HEK293 (cell line): ENCODE measurements at regions not wholly inside any gene's neighbourhood (a gene's known extent, or its start where the extent isn't known, plus 50 kb on each side); places are given as distances from the start of the nearest gene placed in this dataset.

Experiments
- CTCF ChIA-PET: fragments of 350-600 bp; formaldehyde crosslinking; extraction: SDS; loops from one replicate; lab custom pipeline; 2021; ENCODE audit warnings: antibody characterized with exemption; lab: Yijun Ruan, JAX
- POLR2A ChIA-PET: fragments of 300-600 bp; formaldehyde crosslinking; extraction: SDS; loops from one replicate; lab custom pipeline; 2020; ENCODE audit warnings: antibody characterized with exemption, inconsistent platforms; lab: Yijun Ruan, JAX
- H3K27ac ChIP-seq: fragments of 200-500 bp; sonication (Bioruptor generic); 2 replicates; pipeline ENCODE4 v1.5.1; 2014; ENCODE audit warnings: low read depth, low read length, control low read depth, inconsistent platforms; ENCODE audit errors: extremely low read depth
- H3K36me3 ChIP-seq, 2 experiments: fragments of 200-500 bp in 1 of 2; sonication (Bioruptor generic) in 1 of 2; 1 replicate in 1 of 2; 2 replicates in 1 of 2; pipeline ENCODE4 v1.5.1; 2014 to 2017; ENCODE audit warnings: inconsistent platforms in 2 of 2, low read length in 2 of 2; ENCODE audit not compliant: control insufficient read depth in 2 of 2, insufficient read depth in 1 of 2
- H3K4me1 ChIP-seq: fragments of 200-500 bp; sonication (Bioruptor generic); 2 replicates; pipeline ENCODE4 v1.5.1; 2014; ENCODE audit warnings: mild to moderate bottlenecking, low read length, inconsistent platforms; ENCODE audit not compliant: control insufficient read depth, insufficient read depth
- H3K4me3 ChIP-seq: 2 replicates; pipeline ENCODE4 v1.5.1; 2011; ENCODE audit warnings: low read depth, mild to moderate bottlenecking, control low read depth, low read length, moderate library complexity
- H3K9me3 ChIP-seq: fragments of 200-500 bp; sonication (Bioruptor generic); 2 replicates; pipeline ENCODE4 v1.5.1; 2014; ENCODE audit warnings: low read depth, low read length, inconsistent platforms; ENCODE audit not compliant: control insufficient read depth, insufficient read depth
- GLI4 ChIP-seq: fragments of 450-650 bp; formaldehyde crosslinking; IDR thresholded peaks from 2 replicates; pipeline ENCODE4 v1.5.1; 2016; ENCODE audit warnings: missing biosample characterization, missing genetic modification characterization
- KLF16 ChIP-seq: fragments of 450-650 bp; formaldehyde crosslinking; IDR thresholded peaks from 2 replicates; pipeline ENCODE4 v1.5.1; 2017; ENCODE audit warnings: missing biosample characterization, missing genetic modification characterization
- PRDM2 ChIP-seq: fragments of 450-650 bp; formaldehyde crosslinking; IDR thresholded peaks from 2 replicates; pipeline ENCODE4 v1.5.1; 2016; ENCODE audit warnings: missing biosample characterization, missing genetic modification characterization, borderline replicate concordance
- ZFP3 ChIP-seq: fragments of 450-650 bp; formaldehyde crosslinking; IDR thresholded peaks from 2 replicates; pipeline ENCODE4 v1.5.1; 2016; ENCODE audit warnings: low read depth, missing biosample characterization, missing genetic modification characterization
- ZNF133 ChIP-seq: fragments of 450-650 bp; formaldehyde crosslinking; IDR thresholded peaks from 2 replicates; pipeline ENCODE4 v1.5.1; 2016; ENCODE audit warnings: missing biosample characterization, missing genetic modification characterization
- ZNF169 ChIP-seq: fragments of 450-650 bp; formaldehyde crosslinking; IDR thresholded peaks from 2 replicates; pipeline ENCODE4 v1.5.1; 2016; ENCODE audit warnings: missing biosample characterization, missing genetic modification characterization
- ZNF24 ChIP-seq: fragments of 450-650 bp; formaldehyde crosslinking; IDR thresholded peaks from 2 replicates; pipeline ENCODE4 v1.5.1; 2016; ENCODE audit warnings: missing biosample characterization, missing genetic modification characterization
- ZNF280D ChIP-seq: fragments of 450-650 bp; formaldehyde crosslinking; IDR thresholded peaks from 2 replicates; pipeline ENCODE4 v1.5.1; 2016; ENCODE audit warnings: missing biosample characterization, missing genetic modification characterization
- ZNF311 ChIP-seq: fragments of 450-650 bp; formaldehyde crosslinking; IDR thresholded peaks from 2 replicates; pipeline ENCODE4 v1.5.1; 2017; ENCODE audit warnings: missing biosample characterization, missing genetic modification characterization, borderline replicate concordance
- ZNF555 ChIP-seq: fragments of 450-650 bp; formaldehyde crosslinking; conservative IDR thresholded peaks from 2 replicates; pipeline ENCODE4 v1.5.1; 2017; ENCODE audit warnings: missing biosample characterization, mild to moderate bottlenecking, missing genetic modification characterization, inconsistent platforms
- ZNF560 ChIP-seq: fragments of 450-650 bp; formaldehyde crosslinking; IDR thresholded peaks from 2 replicates; pipeline ENCODE4 v1.5.1; 2017; ENCODE audit warnings: missing biosample characterization, missing genetic modification characterization, borderline replicate concordance
- ZNF623 ChIP-seq: fragments of 450-650 bp; formaldehyde crosslinking; IDR thresholded peaks from 2 replicates; pipeline ENCODE4 v1.5.1; 2016; ENCODE audit warnings: missing biosample characterization, missing genetic modification characterization
- ZNF777 ChIP-seq: fragments of 450-650 bp; formaldehyde crosslinking; IDR thresholded peaks from 2 replicates; pipeline ENCODE4 v1.5.1; 2017; ENCODE audit warnings: missing biosample characterization, missing genetic modification characterization, borderline replicate concordance
- TF ChIP-seq, protein P1 (sequence below): fragments of 450-650 bp; formaldehyde crosslinking; IDR thresholded peaks from 2 replicates; pipeline ENCODE4 v1.5.1; 2016; ENCODE audit warnings: missing biosample characterization, missing genetic modification characterization
- TF ChIP-seq, protein P2 (sequence below): fragments of 450-650 bp; formaldehyde crosslinking; IDR thresholded peaks from 2 replicates; pipeline ENCODE4 v1.5.1; 2016; ENCODE audit warnings: missing biosample characterization, missing genetic modification characterization
- TF ChIP-seq, protein P3 (sequence below): fragments of 450-650 bp; formaldehyde crosslinking; IDR thresholded peaks from 2 replicates; pipeline ENCODE4 v1.5.1; 2016; ENCODE audit warnings: missing biosample characterization, missing genetic modification characterization
- TF ChIP-seq, protein P4 (sequence below): fragments of 450-650 bp; formaldehyde crosslinking; IDR thresholded peaks from 2 replicates; pipeline ENCODE4 v1.5.1; 2016; ENCODE audit warnings: missing biosample characterization, missing genetic modification characterization

DNA sequence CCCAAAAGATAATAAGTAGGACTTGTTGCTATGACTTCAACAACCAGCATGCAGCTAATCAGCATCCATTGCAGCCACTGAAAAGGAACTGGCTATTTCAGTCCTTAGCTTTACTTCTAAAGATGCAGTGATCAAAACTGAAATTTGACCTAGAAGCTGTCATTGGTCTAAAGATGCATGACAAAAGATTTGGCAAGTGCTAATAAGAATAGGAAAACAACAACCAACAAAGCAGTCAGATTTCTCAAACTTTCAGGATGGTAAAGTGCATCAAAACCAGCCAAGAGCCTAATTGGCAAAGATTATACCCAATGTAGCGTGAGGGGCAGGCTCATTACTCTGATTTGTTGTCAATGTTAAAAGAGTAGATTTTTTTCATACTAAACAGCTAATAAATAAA lies 77.1 kb upstream of the WDR17 start:
- Histone ChIP-seq H3K9me3 (no peaks in the 10 kb centered on the region), H3K36me3 (no peaks in the 10 kb centered on the region), H3K4me3 (no peak overlapping the region), H3K4me1 (no peaks in the 10 kb centered on the region), H3K27ac (no peak overlapping the region)
- no peak for TF ChIP-seq ZNF133 (tag by site-specific recombination)
- no peak for TF ChIP-seq ZNF280D (tag by site-specific recombination)
- TF ChIP-seq PRDM2 (tag by site-specific recombination) = no peak
- ChIA-PET CTCF (interaction anchor here (0.6 kb wide), 2 partner anchors 8 to 73 kb away, joined by 3 to 4 read pairs; no protein-coding TSS in a partner anchor), POLR2A (no interaction called here)

DNA sequence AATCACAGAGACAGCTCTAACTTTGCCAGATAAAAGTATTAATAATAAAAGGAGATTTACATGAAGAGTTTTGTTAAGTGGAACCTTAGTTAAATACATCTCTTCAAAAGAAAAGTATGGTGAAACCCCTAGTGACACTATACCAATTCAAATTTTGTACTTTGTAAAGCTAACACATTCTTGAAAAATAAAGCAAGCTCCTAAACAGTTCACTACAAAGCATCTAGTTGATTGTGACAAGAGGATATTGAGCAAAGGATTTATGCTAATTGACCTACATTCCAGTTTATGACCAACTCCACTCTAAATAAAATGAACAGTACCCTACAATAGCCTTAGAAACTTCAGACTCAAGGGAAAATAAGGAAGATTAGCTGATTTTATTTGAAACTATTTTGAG lies 69.4 kb upstream of the WDR17 start:
- no peaks in the 10 kb centered on the region for H3K9me3 ChIP-seq
- ChIA-PET POLR2A (no interaction called here), CTCF (interaction anchor here (0.6 kb wide), 1 partner anchor 14 kb away, joined by 3 read pairs; no protein-coding TSS in a partner anchor)
- no peak overlapping the region for H3K27ac ChIP-seq
- no peak overlapping the region for H3K4me3 ChIP-seq
- peaks cover 8% of the 10 kb centered on the region for H3K4me1 ChIP-seq
- no peaks in the 10 kb centered on the region for H3K36me3 ChIP-seq
- TF ChIP-seq GLI4 (tag by site-specific recombination) (no peak), ZNF24 (tag by site-specific recombination) (no peak), ZNF623 (tag by site-specific recombination) (no peak), ZNF777 (tag by site-specific recombination) (no peak), ZNF169 (tag by site-specific recombination) (no peak), ZNF311 (tag by site-specific recombination) (no peak), ZFP3 (tag by site-specific recombination) (no peak), KLF16 (no peak), ZNF560 (tag by site-specific recombination) (no peak), ZNF555 (tag by site-specific recombination) (no peak)
- TF ChIP-seq, protein P1, sequence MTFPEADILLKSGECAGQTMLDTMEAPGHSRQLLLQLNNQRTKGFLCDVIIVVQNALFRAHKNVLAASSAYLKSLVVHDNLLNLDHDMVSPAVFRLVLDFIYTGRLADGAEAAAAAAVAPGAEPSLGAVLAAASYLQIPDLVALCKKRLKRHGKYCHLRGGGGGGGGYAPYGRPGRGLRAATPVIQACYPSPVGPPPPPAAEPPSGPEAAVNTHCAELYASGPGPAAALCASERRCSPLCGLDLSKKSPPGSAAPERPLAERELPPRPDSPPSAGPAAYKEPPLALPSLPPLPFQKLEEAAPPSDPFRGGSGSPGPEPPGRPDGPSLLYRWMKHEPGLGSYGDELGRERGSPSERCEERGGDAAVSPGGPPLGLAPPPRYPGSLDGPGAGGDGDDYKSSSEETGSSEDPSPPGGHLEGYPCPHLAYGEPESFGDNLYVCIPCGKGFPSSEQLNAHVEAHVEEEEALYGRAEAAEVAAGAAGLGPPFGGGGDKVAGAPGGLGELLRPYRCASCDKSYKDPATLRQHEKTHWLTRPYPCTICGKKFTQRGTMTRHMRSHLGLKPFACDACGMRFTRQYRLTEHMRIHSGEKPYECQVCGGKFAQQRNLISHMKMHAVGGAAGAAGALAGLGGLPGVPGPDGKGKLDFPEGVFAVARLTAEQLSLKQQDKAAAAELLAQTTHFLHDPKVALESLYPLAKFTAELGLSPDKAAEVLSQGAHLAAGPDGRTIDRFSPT (tag by site-specific recombination) = no peak
- TF ChIP-seq, protein P2, sequence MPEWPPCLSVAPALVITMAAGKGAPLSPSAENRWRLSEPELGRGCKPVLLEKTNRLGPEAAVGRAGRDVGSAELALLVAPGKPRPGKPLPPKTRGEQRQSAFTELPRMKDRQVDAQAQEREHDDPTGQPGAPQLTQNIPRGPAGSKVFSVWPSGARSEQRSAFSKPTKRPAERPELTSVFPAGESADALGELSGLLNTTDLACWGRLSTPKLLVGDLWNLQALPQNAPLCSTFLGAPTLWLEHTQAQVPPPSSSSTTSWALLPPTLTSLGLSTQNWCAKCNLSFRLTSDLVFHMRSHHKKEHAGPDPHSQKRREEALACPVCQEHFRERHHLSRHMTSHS (tag by site-specific recombination) = no peak
- TF ChIP-seq, protein P3, sequence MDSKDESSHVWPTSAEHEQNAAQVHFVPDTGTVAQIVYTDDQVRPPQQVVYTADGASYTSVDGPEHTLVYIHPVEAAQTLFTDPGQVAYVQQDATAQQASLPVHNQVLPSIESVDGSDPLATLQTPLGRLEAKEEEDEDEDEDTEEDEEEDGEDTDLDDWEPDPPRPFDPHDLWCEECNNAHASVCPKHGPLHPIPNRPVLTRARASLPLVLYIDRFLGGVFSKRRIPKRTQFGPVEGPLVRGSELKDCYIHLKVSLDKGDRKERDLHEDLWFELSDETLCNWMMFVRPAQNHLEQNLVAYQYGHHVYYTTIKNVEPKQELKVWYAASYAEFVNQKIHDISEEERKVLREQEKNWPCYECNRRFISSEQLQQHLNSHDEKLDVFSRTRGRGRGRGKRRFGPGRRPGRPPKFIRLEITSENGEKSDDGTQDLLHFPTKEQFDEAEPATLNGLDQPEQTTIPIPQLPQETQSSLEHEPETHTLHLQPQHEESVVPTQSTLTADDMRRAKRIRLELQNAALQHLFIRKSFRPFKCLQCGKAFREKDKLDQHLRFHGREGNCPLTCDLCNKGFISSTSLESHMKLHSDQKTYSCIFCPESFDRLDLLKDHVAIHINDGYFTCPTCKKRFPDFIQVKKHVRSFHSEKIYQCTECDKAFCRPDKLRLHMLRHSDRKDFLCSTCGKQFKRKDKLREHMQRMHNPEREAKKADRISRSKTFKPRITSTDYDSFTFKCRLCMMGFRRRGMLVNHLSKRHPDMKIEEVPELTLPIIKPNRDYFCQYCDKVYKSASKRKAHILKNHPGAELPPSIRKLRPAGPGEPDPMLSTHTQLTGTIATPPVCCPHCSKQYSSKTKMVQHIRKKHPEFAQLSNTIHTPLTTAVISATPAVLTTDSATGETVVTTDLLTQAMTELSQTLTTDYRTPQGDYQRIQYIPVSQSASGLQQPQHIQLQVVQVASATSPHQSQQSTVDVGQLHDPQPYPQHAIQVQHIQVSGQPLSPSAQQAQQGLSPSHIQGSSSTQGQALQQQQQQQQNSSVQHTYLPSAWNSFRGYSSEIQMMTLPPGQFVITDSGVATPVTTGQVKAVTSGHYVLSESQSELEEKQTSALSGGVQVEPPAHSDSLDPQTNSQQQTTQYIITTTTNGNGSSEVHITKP (tag by site-specific recombination) = no peak
- TF ChIP-seq, protein P4, sequence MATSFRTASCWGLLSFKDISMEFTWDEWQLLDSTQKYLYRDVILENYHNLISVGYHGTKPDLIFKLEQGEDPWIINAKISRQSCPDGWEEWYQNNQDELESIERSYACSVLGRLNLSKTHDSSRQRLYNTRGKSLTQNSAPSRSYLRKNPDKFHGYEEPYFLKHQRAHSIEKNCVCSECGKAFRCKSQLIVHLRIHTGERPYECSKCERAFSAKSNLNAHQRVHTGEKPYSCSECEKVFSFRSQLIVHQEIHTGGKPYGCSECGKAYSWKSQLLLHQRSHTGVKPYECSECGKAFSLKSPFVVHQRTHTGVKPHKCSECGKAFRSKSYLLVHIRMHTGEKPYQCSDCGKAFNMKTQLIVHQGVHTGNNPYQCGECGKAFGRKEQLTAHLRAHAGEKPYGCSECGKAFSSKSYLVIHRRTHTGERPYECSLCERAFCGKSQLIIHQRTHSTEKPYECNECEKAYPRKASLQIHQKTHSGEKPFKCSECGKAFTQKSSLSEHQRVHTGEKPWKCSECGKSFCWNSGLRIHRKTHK (tag by site-specific recombination) = no peak
